ENCODE measurements at regions not wholly inside any gene's neighbourhood (a gene's known extent, or its start where the extent isn't known, plus 50 kb on each side); places are given as distances from the start of the nearest gene placed in this dataset.

DNA sequence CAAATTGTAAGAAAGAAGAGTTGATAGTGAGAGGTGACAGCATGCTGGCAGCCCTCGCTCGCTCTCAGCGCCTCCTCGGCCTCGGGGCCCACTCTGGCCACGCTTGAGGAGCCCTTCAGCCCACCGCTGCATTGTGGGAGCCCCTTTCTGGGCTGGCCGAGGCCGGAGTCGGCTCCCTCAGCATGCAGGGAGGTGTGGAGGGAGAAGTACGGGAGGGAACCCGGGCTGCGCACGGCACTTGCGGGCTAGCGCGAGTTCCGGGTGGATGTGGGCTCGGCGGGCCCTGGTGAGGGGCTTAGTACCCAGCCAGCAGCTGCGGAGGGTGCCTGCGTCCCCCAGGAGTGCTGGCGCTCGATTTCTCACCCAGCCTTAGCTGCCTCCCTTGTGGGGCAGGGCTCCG, 539.7 kb upstream of the CCDC179 start:
- TF ChIP-seq EZH2 (IDR thresholded peaks at IDR 0.05; ENCODE audit: low read length, missing control alignments) = no peak
- TF ChIP-seq, protein P1, sequence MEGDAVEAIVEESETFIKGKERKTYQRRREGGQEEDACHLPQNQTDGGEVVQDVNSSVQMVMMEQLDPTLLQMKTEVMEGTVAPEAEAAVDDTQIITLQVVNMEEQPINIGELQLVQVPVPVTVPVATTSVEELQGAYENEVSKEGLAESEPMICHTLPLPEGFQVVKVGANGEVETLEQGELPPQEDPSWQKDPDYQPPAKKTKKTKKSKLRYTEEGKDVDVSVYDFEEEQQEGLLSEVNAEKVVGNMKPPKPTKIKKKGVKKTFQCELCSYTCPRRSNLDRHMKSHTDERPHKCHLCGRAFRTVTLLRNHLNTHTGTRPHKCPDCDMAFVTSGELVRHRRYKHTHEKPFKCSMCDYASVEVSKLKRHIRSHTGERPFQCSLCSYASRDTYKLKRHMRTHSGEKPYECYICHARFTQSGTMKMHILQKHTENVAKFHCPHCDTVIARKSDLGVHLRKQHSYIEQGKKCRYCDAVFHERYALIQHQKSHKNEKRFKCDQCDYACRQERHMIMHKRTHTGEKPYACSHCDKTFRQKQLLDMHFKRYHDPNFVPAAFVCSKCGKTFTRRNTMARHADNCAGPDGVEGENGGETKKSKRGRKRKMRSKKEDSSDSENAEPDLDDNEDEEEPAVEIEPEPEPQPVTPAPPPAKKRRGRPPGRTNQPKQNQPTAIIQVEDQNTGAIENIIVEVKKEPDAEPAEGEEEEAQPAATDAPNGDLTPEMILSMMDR (conservative IDR thresholded peaks at IDR 0.05 in 1 of 2, IDR thresholded peaks at IDR 0.05 in 1 of 2; ENCODE audit: low read depth in 1 of 2, low read length in 2 of 2) = no peak
